GM19328 (cell line): ENCODE measurements at regions not wholly inside any gene's neighbourhood (a gene's known extent, or its start where the extent isn't known, plus 50 kb on each side); places are given as distances from the start of the nearest gene placed in this dataset.

ENCODE experiments used
- ATAC-seq: cut with Tn5 transposase; IDR thresholded peaks from one replicate; pipeline ENCODE4 v1.9.1; 2021; ENCODE audit warnings: mild to moderate bottlenecking, moderate library complexity; ENCODE audit not compliant: unreplicated experiment

DNA sequence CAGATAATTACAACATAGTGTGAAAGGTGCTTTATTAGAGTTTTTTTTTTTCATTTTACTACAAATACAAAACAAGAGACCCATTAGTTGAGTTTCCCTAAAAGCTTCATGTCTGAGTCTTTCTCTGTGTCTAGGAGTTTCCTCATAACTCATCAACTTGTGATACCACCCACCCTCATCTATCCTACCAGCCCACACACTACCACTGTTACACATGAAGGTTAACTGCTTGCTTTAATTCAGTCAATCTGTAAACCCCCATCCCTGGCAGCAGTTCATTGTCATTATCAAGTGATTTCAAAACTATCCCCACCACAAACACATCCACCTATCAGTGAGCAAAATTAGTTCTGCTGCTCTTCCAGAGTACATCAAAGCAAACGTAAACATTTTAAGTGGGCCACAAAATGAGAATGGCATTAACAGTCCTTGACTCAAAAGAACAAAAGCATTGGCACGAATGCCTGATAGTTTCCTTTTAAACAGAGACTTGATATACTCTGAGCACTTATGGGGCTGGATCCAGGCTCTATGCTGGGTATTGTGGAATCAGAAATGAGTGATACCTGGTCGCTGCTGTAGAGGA lies 331.6 kb upstream of the FAM241A start:
- ATAC-seq = no peak

DNA sequence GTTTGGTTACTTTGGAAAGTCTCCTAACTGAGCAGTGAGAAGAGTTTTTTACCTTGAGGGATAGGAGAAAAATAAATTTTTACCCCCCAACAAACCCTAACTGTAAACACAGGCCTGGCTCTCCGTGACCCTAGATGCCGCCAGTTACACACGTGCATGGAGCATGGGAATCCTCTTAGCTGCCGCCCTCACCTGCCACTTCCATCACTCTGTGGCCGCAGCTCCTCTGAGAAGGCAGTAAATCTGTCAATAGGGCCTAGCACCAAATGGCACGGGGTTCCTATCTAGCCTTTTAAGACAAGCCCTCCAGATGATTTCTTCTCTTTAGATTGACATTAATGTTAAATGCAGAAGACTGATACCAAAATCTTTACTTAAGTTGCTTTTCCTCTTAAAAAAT lies 330.3 kb upstream of the FAM241A start:
- no peak for ATAC-seq

DNA sequence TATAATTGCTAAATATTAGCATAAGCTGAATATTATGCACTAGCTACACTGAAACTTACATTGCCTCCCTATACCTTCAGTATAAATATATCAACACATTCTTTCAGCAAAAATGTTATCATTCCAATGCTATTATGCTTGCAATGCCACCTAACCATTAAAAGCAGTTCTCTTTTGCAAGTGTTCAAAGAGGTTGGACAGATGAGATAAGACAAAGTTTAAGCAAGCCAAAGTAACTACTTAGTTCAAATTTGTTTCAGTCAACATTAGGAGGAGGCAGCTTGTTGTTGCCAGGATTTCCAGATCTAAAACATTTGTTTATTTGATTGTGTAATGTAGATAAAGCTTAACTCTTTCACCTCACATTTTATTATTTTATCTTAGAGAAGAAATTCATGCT lies 323.9 kb upstream of the FAM241A start:
- no peak for ATAC-seq

DNA sequence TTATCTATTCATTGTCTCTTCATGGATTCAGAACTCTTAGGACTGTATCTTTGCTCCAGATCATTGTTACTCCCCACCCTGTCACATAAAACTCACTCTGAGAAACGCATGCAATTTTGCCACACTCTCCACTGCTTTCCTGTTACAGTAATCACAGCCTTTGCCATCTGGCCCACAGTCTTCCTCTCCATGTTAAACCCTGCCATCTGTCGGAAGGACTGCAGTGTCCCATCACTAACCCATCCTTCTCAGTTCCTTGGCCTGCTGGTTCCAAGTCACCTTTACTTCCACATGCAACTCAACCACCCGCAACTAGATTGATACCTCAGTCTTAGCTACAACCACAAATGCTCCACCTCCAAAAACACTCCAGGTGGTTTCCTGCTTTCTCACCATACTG lies 308.7 kb upstream of the FAM241A start:
- ATAC-seq = no peak

DNA sequence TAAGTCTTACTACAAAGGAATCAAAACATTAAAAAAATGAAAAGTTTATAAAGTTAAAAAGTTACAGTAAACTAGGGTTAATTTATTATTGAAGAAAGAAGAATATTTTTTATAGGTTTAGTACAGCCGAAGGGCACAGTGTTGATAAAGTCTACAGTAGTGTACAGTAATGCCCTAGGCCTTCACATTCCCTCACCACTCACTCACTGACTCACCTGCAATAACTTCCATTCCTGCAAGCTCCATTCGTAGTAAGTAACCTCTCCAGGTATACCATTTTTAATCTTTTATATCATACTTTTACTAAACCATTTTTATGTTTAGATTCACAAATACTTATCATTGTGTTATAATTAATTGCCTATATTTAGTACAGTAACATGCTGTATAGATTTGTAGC lies 307.5 kb upstream of the FAM241A start:
- ATAC-seq = no peak

DNA sequence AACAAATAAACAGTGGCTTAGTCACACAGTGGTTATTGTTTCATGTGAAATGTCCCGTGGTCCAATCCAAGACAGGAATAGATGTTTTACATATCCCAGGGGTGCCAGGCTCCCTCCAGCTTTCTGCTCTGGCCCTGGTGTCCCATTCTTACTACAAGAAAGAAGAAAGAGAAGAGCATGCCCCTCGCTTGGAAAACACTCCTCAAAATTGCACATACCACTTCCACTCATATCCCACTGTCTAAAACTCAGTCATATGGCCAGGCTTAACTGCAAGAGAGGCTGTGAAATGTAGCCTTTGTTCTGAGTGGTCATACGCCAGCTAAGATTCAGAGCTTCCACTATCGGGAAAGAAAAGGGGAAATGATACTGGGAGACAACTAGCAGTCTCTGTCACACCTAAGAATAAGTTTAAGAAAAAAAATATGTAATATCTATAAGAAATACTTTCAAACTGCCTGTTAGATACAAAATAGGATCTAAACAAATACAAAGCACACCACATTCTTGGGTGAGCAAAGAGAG lies 306.8 kb upstream of the FAM241A start:
- ATAC-seq = peak; percentile 76

DNA sequence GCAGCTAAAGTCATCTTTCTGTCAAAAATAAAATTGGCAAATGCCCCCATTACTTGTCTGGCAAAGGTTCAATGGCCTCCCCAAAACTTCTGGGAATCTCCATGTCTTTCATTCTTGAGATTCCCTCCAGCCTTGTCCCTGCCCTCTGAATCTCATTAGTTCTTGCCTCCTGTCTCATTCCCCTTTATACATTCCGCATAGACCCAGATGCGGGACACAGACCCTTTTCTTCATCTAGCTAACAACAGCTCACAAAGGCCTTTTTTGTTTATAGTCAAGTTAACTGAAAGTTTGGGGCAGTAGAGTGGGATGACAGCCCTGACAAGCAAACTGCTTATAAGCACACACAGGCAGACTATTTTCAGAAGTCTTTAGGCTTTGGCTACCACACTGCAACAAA lies 306.1 kb upstream of the FAM241A start:
- no peak for ATAC-seq

DNA sequence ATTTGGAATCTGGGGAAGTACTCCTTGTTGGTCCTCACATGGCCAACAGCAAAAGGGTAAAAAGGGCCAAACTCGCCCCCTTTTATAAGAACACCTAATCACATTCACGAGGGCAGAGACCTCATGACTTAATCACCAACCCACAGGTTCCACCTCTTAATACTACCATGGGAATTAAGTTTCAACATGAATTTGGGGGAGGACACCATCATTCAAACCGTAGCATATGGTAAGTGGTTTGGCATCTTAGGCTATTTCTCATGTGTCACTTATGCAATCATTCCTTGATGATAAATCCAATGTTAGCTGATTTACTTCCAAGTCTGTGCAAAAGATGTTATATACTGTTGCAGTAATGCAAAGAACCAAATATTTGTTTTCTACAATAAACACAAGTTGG lies 302.9 kb upstream of the FAM241A start:
- no peak for ATAC-seq

DNA sequence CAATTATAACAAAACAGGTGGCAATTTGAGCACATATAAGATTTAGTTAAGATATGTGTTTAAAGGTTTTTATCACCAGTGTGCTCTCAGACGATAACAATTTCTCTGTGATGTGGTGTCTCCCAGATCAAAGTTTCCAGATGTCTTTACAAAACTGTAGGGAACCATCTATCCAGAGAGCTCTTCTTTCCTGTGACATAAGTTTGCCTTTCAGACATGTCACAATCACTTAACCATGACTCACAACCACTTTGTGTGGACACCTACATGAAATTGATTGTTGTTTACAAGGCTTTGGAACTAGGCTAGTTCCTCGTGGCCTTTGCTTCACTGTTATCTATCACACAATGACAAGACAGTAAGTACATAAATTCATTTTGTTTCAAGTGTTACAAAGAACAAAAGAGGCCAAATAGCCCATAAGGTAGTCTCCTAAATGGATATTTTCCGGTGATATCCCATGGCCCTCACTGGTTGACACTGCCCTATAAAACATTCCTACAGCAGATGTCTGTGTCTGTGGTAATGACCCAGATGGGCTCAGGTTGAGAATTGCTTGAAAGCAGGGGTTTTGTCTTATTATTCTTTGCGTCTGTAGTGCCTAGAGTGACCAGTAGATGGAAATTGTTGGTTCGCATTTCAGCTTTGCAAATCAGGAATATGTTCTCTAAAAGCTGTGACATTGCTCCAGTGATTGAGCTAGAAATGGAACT lies 297.8 kb upstream of the FAM241A start:
- ATAC-seq = no peak

DNA sequence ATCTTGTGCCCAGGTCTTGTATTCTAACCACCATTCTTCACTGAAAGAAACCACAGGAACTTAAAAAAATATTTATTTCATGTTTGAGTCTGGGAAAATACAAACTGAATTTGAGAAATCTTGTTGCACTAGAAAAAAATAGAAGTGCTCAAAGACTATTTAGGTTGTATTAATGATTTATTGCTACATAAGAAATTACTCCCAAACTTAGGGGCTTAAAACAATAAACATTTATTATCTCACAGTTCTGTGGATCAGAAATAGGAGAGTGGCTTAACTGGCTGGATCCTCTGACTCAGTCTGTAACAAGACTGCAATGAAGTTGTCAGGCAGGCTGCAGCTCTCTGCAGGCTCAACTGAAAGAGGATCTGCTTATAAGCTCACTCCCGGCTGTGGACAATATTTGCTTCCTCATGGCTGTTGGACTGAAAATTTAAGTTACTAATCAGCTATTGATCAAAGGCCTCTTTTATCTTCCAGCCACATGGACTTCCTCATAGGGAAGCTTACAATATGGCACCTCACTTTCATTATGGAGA lies 295.4 kb upstream of the FAM241A start:
- ATAC-seq = no peak

DNA sequence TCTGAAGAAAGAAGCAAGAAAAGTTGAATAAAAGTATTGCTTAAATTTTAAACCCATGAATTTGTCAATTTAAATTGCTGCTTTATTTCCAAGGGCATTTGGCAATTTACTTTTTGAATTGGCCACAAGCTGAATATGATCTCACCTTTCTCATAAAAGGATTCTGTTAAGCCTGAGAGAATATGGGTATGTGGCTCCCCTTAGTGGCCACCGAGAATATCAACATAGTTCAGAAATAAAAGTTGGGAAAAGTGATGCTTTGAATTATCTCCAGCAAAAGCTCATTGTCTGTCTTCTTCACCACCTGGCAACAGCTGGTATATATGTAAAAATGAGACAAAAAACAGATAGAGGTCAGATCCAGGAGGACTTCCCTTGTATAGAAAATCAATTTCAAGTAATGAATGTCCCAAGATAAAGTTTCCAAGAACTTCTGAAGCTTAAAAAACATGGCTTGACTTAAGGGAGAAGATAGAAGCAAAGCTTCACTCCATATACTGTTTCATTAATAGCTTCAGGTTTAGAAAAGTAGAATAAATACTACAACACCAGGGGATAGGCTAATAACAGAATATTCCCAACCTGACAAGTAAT lies 290.7 kb upstream of the FAM241A start:
- no peak for ATAC-seq

DNA sequence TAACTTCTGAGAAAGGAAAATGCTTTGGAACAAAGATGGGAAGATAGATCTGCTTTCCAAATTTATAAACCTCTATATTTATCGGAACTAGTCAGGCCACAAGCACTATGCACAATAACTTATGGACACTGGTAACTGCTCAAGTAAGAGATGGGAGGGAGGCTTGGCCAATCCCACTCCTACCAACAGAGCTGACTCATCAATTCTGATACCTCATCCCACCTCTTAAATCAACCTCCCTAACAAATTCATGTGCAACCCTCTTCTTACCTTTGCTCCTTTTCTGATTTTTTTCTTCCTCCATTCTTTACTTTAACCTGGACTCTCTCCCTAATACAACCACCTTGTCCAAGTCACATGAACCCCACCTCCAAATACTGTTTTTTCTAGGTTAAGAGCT lies 289.9 kb upstream of the FAM241A start:
- ATAC-seq = no peak

DNA sequence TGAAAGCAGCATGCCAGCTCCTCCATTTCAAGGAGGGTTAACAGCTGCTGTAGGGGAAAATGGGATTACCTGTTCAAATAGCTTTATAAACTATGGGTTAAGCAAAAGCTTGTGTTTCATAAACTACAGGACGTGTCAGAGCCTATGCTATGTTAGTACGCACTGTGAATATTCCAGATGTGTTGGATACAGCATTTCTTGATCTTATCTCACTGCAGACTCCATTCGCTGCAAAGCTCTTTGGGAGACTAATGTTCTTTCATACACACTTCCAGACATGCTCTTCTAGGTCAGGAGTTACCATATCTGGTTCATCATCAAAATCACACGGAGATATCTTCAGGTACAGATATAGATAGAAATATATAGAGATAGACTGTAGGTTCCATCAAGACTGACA lies 281.2 kb upstream of the FAM241A start:
- no peak for ATAC-seq

DNA sequence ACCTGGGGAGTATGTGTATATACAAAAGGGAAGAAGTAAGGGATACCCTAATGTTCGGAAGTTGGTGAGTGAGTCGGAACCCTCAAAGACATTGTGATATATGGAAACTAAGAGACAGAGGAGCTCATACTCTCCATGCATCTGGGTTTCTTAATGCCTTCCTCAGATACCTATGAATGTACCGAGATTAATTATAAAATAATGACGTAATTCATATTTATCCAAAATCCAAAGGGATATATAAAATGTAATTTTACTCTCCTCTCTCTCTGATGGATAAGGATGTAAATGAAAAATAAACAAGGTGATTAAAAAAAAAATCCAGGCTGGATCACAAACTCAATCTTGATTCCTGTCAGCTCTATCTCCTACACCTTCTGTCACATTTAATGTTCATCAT lies 275.9 kb upstream of the FAM241A start:
- ATAC-seq = no peak

DNA sequence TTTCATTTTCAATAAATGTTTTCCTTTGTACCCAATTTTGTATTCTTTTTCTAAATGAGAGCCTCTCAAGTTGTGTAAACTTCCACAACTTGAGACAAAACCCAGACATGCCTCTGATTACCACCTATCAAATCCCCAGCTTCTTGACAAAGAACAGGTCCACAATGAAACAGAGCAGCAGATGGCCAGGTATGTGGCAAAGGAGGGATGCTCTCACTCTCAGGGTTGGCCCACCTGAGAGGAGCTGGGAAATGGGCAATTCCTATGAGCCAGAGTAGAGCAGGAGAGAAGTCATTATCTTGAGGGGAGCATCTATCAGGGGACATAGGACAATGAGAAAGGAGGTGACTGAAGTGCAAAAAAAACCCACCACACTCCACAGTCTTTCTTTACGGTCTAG lies 273.5 kb upstream of the FAM241A start:
- ATAC-seq = no peak

DNA sequence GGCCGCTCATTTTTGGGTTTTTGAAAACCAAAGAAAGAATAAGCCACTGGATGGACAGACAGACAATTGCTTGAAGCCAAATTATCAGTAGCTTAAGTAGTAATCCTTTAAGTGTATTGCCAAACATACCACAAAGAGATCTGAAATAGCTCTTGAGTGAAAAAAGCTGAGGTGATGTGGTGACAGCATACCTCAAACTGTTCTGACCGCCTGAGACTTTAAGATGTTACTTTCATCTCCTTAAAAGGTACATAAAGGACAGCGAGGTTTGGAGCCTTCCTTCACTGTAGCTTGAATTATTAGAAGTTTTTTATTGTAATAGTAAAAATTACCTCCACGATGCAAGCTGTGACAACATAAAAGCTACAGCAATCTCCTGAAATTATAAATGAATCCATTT lies 271.5 kb upstream of the FAM241A start:
- ATAC-seq = no peak

DNA sequence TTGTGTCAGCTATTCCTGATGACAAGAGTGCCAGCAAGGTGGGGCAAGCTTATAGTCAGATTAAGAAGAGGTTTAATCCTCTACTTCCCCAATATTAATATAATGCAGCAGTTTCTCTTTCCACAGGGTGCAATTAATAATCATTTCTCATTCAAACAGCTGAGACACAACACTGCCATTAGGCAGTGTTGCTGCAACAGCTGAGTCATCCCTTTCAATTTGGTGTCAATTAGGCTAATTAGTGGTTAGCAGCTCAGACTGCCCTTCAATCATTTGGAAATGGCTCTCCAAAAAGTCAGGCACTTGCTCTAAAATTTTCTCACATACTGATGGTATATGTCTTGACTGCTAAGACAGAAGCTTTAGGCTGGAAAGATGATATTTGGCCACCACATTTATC lies 265.7 kb upstream of the FAM241A start:
- ATAC-seq = no peak

DNA sequence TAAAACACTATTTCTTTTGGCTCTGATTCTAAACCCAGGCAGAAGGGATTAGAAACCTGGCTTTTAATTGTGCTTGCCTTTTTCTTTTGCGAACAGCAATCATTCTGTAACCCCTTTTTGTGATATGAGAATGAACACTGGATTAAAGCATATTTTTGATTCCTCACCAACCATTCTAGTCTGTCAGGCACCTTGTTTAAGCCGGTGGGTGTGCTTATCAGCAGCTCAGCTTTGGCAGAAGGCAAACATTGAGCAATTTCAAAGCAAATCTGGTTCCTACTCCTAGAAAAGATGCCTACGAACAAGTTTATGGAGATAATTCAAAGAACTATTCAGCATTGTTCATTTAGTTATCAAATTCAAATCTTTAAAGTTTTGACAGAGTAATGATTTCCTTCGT lies 265.1 kb upstream of the FAM241A start:
- no peak for ATAC-seq

DNA sequence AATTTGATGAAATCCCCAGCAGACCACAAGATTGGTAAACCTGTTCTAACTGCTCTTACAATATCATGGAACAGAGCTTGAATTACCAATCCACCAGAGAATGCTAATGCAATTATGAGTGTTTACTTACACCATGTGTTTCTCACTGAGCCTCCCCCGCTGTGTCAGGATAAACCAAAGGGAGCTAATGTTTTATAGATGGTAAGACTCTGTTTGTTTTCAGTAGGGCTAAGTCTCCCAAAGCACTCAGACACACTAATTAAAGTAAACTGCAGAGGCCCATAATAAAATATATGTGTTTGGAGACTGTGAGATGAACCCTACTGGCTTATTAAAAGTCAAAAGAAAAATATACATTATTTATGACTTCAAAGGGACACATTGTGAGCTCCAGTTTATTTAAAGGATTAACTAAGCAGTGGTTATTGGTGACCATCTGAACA lies 261.7 kb upstream of the FAM241A start:
- no peak for ATAC-seq

DNA sequence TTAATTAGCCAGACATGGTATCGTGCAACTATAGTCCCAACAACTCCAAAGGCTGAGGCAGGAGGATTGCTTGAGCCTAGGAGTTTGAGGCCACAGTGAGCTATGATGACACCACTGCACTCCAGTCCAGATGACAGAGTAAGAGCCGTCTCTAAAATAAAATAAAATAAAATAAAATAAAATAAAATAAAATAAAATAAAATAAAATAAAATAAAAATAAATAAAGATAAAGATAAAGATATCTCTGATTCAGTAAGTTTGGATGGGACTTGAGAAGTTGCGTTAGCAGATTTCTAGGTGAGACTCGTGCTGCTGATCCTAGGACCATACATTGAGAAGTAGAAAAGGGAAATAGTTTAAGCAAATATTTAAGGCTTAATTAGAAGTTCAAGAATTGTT lies 254.8 kb upstream of the FAM241A start:
- no peak for ATAC-seq

DNA sequence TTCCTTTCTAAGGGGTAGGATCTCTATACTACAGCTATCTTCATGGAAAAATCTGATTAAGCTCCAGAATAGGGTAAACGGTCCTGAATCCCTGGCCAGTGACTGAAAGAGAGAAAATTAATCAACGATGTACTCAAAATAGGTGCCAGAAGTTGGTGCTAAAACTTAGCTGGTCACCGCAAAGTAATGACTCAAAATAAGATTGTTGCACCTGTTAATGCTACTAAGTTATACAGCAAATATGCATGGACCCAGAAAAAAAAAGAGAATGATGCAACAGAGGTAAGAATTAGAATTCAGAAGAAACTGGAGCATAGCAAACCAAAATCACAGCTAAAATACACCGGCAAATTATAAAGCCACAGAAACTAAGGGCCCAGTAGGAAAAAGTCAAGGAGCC lies 239.7 kb upstream of the FAM241A start:
- ATAC-seq = peak; percentile 66

DNA sequence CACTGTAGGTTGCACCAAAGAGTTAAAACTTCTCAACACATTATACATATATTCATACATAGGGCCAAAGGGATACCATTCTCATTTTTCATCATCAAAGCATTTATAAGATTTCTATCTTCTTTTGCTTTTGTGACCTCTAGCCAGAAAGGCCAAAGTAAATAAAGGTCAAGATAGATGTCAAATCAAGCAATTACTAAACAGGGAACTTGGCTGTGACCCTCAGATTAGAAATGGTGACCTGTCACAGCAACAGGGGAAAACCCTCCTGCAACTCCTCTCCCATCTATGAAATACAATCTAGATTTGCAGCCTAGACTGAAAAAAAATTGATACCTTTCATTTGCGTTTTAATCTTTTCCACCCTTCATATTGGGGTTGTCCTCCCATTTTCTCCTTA lies 225.6 kb upstream of the FAM241A start:
- ATAC-seq = no peak
